Left colon (tissue), 2 donors: ENCODE measurements at regions not wholly inside any gene's neighbourhood (a gene's known extent, or its start where the extent isn't known, plus 50 kb on each side); places are given as distances from the start of the nearest gene placed in this dataset.
A peak's percentile ranks its signal among the peaks of the same experiment; 100 is the strongest.
"Not testable (repeated sequence)": the region's sequence is repeated elsewhere in the genome, so short reads cannot be mapped to it uniquely, and the experiment has no call there.

Experiments used
- ATAC-seq: fragments of 200-7000 bp; cut with Tn5 transposase; one replicate; pipeline ENCODE4 v1.9.1; 2020; ENCODE audit warnings: mild to moderate bottlenecking, moderate library complexity
- DNase-seq, 2 donors: peaks; one replicate each; pipeline ENCODE4 v3.0.0-alpha.2; 2020
- intact Hi-C, 2 donors: fragments of 100-400 bp; cut with DNase I in 1 of 2; cut with micrococcal nuclease in 1 of 2; formaldehyde crosslinking; loops; one replicate each; pipeline versions ENCODE4 v1.11.2 to v1.14.0; 2022; cut with DNase I, micrococcal nuclease
- donor health status: DM: no; HTN: no; CAD: no.
- donor health status: DM: yes; HTN: yes; CAD: no.

DNA sequence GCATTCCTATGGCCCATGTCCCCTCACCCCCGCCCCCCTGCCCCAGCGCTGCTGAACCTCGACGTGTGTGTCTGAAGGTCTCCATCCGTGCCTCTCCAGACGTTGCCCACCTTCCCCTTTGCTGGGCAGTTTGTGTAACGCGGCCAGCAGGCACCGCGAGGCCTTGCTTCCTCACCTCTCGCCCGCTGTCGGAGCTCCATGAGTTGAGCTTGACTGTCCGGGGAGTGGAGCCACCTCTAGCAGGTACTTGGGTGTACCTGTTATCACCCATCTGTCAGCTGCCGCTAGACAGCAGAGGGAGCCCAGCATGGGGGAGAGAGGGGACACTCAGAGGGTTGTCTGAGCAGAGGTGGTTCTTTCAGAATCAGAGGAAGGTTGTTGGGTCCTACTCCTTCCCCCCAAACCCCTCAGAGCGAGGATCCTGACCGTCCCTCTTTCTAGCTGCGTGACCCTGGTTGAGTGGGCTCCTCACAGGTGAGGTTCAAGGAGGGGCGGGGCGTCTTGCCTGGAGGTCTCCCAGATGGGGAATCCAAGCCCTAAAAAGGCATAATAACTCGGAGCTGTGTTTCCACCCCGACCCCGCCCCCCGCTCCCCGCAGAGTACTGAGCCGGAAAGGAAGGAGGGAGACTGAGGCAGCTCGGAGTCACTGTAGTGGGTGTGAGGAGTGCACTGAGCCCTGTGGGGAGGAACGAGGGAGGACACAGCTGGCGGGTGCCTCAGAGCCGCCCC, 184.7 kb downstream of the C9orf50 start:
- DNase-seq = no peak

DNA sequence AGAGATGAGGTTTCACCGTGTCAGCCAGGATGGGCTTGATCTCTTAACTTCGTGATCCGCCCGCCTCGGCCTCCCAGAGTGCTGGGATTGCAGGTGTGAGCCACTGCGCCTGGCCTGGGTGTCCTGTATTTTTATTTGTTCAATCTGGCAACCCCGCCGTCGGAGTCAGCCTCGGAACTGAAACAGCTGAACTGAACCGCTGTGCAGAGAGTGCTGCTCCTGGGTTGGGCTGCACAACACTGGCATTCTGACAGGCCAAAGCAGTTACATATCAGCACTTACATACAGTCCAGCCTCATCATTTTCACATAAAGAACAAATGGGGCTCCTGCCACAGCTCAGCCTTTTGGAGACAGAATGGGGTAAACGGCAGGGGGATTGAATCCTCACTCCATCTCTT, 185.6 kb downstream of the C9orf50 start:
- intact Hi-C loops = no loop called here
- no peak for DNase-seq
- no peak for ATAC-seq

More for the DNA sequence above, 184.7 kb downstream of the C9orf50 start:
- ATAC-seq = peak; percentile 16
- intact Hi-C loops = no loop called here

DNA sequence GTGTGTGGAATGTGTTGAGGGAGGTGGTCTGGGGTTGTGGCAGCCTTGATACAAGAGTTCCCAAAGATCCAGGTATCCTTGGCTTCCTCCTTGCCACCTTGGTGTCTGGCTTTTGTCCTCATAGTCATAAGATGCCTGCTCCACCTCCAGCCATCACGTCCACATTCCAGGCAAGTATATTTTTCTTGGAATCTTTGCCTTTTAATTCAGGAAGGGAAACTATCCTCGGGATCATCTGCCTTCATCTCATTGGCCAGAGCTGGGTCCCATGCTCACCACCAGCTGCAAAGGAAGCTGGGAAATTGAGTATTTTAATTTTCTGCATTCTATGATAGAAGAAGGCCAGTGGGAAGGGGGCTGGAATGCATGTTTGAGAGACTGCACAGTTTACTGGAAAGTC, 186.7 kb downstream of the C9orf50 start:
- no peak for DNase-seq
- intact Hi-C loops = no loop called here
- ATAC-seq = no peak

DNA sequence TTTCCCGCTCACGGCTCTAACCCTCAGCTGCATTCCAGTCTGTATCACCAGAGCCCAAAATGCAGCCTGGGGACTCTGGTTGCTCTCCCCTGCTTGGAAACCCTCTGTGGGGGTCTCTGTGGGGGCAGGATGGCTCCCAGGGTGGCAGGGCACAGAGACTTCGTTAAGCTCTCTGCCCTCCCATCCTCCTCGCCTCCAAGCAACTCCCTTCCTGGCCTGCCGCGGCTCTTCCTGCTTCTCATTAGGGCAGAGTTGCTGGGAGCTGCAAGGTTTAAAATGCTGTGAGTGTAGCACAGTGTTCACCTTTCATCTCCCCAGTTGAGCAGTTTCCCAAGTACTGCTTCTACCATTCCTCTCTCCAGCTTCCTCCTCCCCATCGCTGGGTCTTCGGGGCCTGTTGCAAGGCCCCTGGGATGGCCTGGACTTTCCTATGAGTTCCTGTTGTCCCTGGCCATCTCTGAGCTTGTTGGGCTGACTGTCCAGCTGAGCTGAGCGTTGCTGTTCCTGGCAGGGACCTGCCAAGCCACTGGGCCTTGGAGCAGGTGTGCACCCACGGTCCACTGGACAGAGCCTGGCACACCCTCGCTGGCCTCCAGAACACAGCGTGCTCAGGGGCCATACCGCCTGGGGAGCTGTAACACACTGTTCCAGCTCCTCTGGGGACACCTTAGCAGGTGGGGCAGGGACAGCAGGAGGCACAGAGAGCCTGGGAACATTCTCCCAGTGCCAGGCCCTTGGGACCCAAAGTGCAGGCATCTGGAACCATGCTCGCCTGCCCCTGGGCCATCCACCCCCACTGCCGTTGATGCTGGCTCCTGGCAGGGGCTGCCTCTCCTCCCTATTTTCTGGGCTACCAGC, 188.4 kb downstream of the C9orf50 start:
- intact Hi-C loops = no loop called here
- DNase-seq (no peak), ATAC-seq (peak; percentile 27)

DNA sequence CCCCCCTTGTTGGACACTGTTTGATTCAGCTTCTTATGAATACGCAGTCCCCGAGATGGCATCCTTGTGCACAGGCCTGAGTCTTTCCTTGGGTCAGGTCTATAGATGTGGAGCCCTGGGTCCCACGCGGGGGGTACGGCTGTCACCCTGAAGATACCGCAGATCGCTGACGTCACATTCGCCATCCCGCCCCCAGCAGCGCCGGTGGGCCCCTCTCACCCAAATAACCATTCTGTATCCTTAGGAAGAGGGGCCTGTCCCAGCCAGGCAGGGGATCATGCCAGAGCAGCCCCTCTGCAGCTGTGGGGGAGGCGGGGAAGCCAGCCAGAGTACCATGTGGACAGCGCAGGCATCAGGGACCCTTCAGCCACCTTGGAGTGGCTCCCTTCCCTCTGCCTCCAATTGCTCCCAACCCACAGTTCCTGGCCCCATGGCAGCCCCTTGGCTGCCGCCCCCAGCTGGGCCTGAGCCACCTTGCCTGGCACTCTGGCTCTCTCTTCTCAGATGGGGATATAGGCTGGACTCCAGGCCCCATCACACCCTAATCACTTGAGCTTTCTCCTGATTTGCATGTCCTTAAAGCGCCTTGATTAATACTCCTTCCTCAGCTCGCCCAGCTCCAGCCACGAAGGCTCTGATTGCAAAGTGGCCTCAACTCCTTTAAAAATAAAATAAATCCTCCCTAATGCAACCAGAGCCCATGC, 189.8 kb downstream of the C9orf50 start:
- ATAC-seq (no peak), DNase-seq (no peak)
- intact Hi-C loops = no loop called here

DNA sequence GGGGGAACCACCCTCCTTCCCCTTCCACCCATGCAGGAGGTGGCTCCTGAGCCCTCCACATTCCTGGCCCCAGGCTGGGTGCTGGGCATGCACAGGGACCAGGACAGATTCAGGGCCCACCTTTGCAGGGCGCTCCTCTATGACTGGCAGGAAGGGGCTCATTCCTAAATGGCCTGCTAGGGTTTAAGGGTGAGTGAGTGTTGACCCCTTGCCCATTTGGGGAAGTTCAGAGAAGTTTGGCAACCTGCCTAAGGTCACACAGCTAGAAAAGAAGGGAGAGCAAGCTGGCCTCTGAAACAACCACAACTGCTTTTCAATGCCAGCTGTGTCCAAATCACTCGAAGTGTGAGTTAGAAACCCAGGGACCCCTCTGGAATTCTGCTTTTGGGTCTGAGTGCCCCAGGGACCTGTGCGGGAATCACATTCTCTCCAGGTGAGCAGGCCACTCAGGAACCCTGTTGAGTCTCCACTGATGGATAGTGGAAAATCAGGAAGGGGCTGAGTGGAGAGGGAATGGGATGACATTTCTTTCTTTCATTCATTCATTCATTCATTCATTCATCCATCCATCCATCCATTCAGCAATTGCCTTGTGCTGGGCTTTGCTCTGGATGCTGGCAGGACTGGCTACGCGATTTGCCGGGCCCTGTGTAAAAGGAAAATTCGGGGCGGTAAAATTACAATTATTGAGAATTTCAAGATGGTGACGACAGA, 191.9 kb downstream of the C9orf50 start:
- ATAC-seq (no peak), DNase-seq (no peak)
- intact Hi-C loops = no loop called here

GRCh38 chr9:129427149-129427548, 193.8 kb downstream of the C9orf50 start:
- intact Hi-C loops = no loop called here
- DNase-seq (no peak), ATAC-seq (no peak)

- ATAC-seq, DNase-seq, intact Hi-C loops: not testable (repeated sequence)
Measured at GRCh38 chr9:129423755-129424154, 197.1 kb downstream of the C9orf50 start.

DNA sequence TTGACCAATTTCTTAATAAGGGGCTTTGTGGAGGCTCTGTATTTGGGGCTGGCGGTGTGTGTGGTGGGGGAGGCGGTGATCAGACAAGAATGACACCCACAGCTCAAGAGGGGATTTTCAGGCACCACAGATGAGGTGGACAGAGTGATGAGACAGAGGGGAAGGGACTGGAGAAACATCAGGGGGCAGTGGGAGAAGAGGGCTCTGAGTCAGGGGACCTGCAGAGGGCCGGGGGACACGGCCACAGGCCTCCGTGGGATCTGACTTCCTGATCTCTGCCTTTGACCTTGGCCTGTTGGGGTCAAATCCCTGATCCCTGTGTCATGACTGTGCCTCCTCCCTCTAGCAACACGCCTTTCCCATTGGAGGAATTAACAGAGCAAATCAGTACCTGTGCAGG, 197.7 kb downstream of the C9orf50 start:
- ATAC-seq = no peak
- no peak for DNase-seq
- intact Hi-C loops = no loop called here

DNA sequence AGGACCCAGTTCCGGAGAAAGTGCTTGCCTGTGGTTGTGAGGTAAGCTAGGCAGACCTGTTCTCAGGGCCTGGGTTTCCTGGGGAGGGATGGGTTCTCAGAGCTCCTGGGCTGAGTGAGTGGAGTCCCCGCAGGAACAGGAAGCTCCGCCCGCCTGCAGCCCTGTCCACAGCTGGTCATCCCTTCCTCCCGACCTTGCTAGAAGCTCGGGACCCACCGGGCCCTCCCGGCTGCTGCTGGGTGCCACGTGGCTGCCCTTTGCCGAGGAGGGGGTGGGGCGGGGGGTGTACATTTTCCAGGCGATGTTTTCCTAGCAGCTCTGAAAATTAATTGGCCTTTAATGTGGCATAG, 198.1 kb downstream of the C9orf50 start:
- intact Hi-C loops = no loop called here
- no peak for DNase-seq
- ATAC-seq = peak; percentile 28

GRCh38 chr9:129422032-129422842, 198.7 kb downstream of the C9orf50 start:
- ATAC-seq (peak; percentile 31), DNase-seq (no peak)
- intact Hi-C loops = no loop called here

GRCh38 chr9:129421371-129421770, 199.5 kb downstream of the C9orf50 start:
- intact Hi-C loops = no loop called here
- ATAC-seq (no peak), DNase-seq (no peak)

GRCh38 chr9:129420721-129421120, 200.2 kb downstream of the C9orf50 start:
- intact Hi-C loops = no loop called here
- ATAC-seq (no peak), DNase-seq (no peak)

DNA sequence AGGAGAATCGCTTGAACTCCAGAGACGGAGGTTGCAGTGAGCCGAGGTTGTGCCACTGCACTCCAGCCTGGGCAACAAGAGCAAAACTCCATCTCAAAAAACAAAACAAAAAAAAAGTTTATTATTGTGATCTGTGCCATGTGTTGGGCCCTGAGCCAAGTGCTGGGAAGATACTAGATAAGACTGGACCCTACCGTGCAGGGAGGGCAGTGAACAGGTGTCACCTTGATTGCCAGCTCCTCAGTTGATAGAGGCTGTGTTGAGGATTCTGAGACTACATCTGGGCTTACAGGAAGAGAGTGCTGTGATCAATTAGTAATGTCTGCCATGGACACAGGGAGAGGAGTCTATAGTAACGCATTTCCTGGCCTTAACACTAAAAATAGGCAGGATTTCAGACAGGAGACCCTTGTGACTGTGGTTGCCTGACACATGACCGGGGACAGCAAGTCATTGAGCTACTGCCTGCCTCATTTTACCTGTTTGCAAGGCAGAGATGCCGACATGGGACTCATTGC, 201.5 kb downstream of the C9orf50 start:
- DNase-seq = no peak
- ATAC-seq = no peak
- intact Hi-C loops = loop anchor here in 1 of 2 donors (10.0 kb wide), 1 partner anchor 75 kb away; no protein-coding TSS in a partner anchor

GRCh38 chr9:129418451-129418850, 202.4 kb downstream of the C9orf50 start:
- intact Hi-C loops = loop anchor here in 1 of 2 donors (10.0 kb wide), 1 partner anchor 76 kb away; no protein-coding TSS in a partner anchor
- ATAC-seq (no peak), DNase-seq (no peak)

DNA sequence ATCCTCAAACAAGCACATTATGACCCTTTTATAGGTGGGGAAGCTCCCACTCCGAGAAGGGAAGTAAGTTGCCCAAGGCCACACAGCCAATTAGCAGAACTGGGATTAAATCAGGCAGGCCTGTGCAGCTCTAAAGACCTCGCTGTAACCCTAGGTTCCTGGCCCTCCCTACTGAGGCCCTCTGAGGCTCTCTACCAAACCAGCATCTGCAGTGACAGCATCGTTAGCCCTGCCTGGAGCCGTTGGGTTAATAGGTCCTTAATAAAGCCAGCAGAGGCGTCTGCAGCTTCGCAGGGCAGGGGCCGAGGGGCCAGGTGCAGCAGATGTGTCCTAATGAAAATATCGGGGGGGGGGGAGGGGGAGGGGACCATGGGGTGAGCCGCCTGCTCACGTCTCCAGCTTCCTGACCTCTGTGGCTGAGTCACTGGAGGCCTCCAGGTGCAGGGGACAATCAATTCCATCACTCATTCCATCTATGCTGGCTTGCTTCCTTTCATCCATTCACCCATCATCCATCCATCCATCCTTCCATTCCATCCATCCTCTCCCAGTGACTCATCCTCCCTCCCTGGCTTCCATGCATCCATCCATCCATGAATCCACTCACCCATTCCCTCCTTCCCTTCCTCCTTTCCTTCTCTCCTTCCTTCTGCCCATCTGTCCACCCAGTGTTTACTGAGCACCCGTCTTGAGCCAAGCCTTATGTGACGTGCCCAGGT, 203.9 kb downstream of the C9orf50 start:
- ATAC-seq = no peak
- intact Hi-C loops = loop anchor here in 1 of 2 donors (10.0 kb wide), 1 partner anchor 78 kb away; no protein-coding TSS in a partner anchor

GRCh38 chr9:129415942-129416651, 204.8 kb downstream of the C9orf50 start:
- intact Hi-C loops = loop anchor here in 1 of 2 donors (10.0 kb wide), 1 partner anchor 79 kb away; no protein-coding TSS in a partner anchor
- no peak for DNase-seq

More for the DNA sequence above, 203.9 kb downstream of the C9orf50 start:
- DNase-seq = no peak

More at GRCh38 chr9:129415942-129416651, 204.8 kb downstream of the C9orf50 start:
- ATAC-seq = no peak
